ENCODE measurements at regions not wholly inside any gene's neighbourhood (a gene's known extent, or its start where the extent isn't known, plus 50 kb on each side); places are given as distances from the start of the nearest gene placed in this dataset.

- Histone ChIP-seq H3K4me2 (ENCODE audit: low read length) (peak overlapping the region; percentile 85), H3K4me3 (ENCODE audit: low read length) (peak overlapping the region; percentile 54)
Observed at GRCh38 chr11:81870066-81870412, 863.6 kb downstream of the FAM181B start.

GRCh38 chr11:81869351-81870065, 864.2 kb downstream of the FAM181B start:
- no peaks in the 10 kb centered on the region for H3K79me2 ChIP-seq (ENCODE audit: control insufficient read depth, low read length)
- H3K4me1 ChIP-seq (ENCODE audit: control insufficient read depth, low read length): peaks cover 57% of the 10 kb centered on the region
- no peaks in the 10 kb centered on the region for H3K36me3 ChIP-seq (ENCODE audit: control insufficient read depth, low read length)
- peak overlapping the region; percentile 91 for H3K27ac ChIP-seq (ENCODE audit: low read depth, low read length)
- H3F3A ChIP-seq (ENCODE audit: control insufficient read depth, insufficient read depth): peaks cover 15% of the 10 kb centered on the region
- peak overlapping the region; percentile 85 for H3K4me2 ChIP-seq (ENCODE audit: low read length)
- H3K9me2 ChIP-seq (replicated peaks; ENCODE audit: control insufficient read depth, low read length): no peaks in the 10 kb centered on the region
- H3K27me3 ChIP-seq (ENCODE audit: control insufficient read depth, low read length): 0 out of 2 replicates have a peak, but pooled peaks cover 3% of the 10 kb centered on the region
- no peaks in the 10 kb centered on the region for H4K20me1 ChIP-seq (ENCODE audit: control insufficient read depth, insufficient read depth, low read depth, low read length)
- peaks cover 6% of the 10 kb centered on the region for H3K9me3 ChIP-seq (ENCODE audit: control insufficient read depth, insufficient read depth, low read length)
- H3K4me3 ChIP-seq (ENCODE audit: low read length): peak overlapping the region; percentile 59
- TF ChIP-seq CTCF (IDR thresholded peaks at IDR 0.05; ENCODE audit: low read depth, low read length, poor library complexity, severe bottlenecking) (no peak), EZH2phosphoT487 (IDR thresholded peaks at IDR 0.05; ENCODE audit: borderline replicate concordance, low read length) (no peak)

More at GRCh38 chr11:81870066-81870412, 863.6 kb downstream of the FAM181B start:
- peaks cover 6% of the 10 kb centered on the region for H3K9me3 ChIP-seq (ENCODE audit: control insufficient read depth, insufficient read depth, low read length)
- 0 out of 2 replicates have a peak, but pooled peaks cover 3% of the 10 kb centered on the region for H3K27me3 ChIP-seq (ENCODE audit: control insufficient read depth, low read length)
- H4K20me1 ChIP-seq (ENCODE audit: control insufficient read depth, insufficient read depth, low read depth, low read length): no peaks in the 10 kb centered on the region
- no peaks in the 10 kb centered on the region for H3K9me2 ChIP-seq (replicated peaks; ENCODE audit: control insufficient read depth, low read length)
- H3K4me1 ChIP-seq (ENCODE audit: control insufficient read depth, low read length): peaks cover 62% of the 10 kb centered on the region
- TF ChIP-seq CTCF (IDR thresholded peaks at IDR 0.05; ENCODE audit: low read depth, low read length, poor library complexity, severe bottlenecking) (no peak), EZH2phosphoT487 (IDR thresholded peaks at IDR 0.05; ENCODE audit: borderline replicate concordance, low read length) (no peak)
- H3K36me3 ChIP-seq (ENCODE audit: control insufficient read depth, low read length): no peaks in the 10 kb centered on the region
- H3K79me2 ChIP-seq (ENCODE audit: control insufficient read depth, low read length): no peaks in the 10 kb centered on the region
- peak overlapping the region; percentile 91 for H3K27ac ChIP-seq (ENCODE audit: low read depth, low read length)
- peaks cover 15% of the 10 kb centered on the region for H3F3A ChIP-seq (ENCODE audit: control insufficient read depth, insufficient read depth)

- no peaks in the 10 kb centered on the region for H3K27me3 ChIP-seq (ENCODE audit: control insufficient read depth, low read length)
- H4K20me1 ChIP-seq (ENCODE audit: control insufficient read depth, insufficient read depth, low read depth, low read length): no peaks in the 10 kb centered on the region
- no peak overlapping the region for H3K27ac ChIP-seq (ENCODE audit: low read depth, low read length)
- no peak overlapping the region for H3K4me3 ChIP-seq (ENCODE audit: low read length)
- peaks cover 6% of the 10 kb centered on the region for H3K9me3 ChIP-seq (ENCODE audit: control insufficient read depth, insufficient read depth, low read length)
- no peaks in the 10 kb centered on the region for H3K79me2 ChIP-seq (ENCODE audit: control insufficient read depth, low read length)
- no peaks in the 10 kb centered on the region for H3K36me3 ChIP-seq (ENCODE audit: control insufficient read depth, low read length)
- H3F3A ChIP-seq (ENCODE audit: control insufficient read depth, insufficient read depth): peaks cover 15% of the 10 kb centered on the region
- peaks cover 37% of the 10 kb centered on the region for H3K4me1 ChIP-seq (ENCODE audit: control insufficient read depth, low read length)
- no peaks in the 10 kb centered on the region for H3K9me2 ChIP-seq (replicated peaks; ENCODE audit: control insufficient read depth, low read length)
- H3K4me2 ChIP-seq (ENCODE audit: low read length): no peak overlapping the region
- TF ChIP-seq CTCF (IDR thresholded peaks at IDR 0.05; ENCODE audit: low read depth, low read length, poor library complexity, severe bottlenecking) (no peak), EZH2phosphoT487 (IDR thresholded peaks at IDR 0.05; ENCODE audit: borderline replicate concordance, low read length) (no peak)
Observed at GRCh38 chr11:81866896-81867295, 866.8 kb downstream of the FAM181B start.
